Limb (tissue), 2 donors: ENCODE measurements at regions not wholly inside any gene's neighbourhood (a gene's known extent, or its start where the extent isn't known, plus 50 kb on each side); places are given as distances from the start of the nearest gene placed in this dataset.
"Not testable (repeated sequence)": the region's sequence is repeated elsewhere in the genome, so short reads cannot be mapped to it uniquely, and the experiment has no call there.

Source experiments
- DNase-seq, 2 donors: peaks; one replicate each; pipeline ENCODE4 v3.0.0-alpha.2; 2016; ENCODE audit errors: extremely low spot score in 2 of 2

GRCh38 chr5:166860426-166860825, 1431.0 kb upstream of the WWC1 start:
- DNase-seq, result no peak

GRCh38 chr5:166862581-166862980, 1428.9 kb upstream of the WWC1 start:
- DNase-seq, result no peak

GRCh38 chr5:166865206-166865605, 1426.2 kb upstream of the WWC1 start:
- DNase-seq, result no peak

- no peak for DNase-seq
Measured at GRCh38 chr5:166880456-166880855, 1411.0 kb upstream of the WWC1 start.

- no peak for DNase-seq
Measured at GRCh38 chr5:166881802-166882201, 1409.6 kb upstream of the WWC1 start.

- no peak for DNase-seq
Measured at GRCh38 chr5:166883016-166883415, 1408.4 kb upstream of the WWC1 start.

- no peak for DNase-seq
Measured at GRCh38 chr5:166898166-166898565, 1393.3 kb upstream of the WWC1 start.

GRCh38 chr5:166899343-166899742, 1392.1 kb upstream of the WWC1 start:
- DNase-seq, result no peak

GRCh38 chr5:166904571-166904970, 1386.9 kb upstream of the WWC1 start:
- no peak for DNase-seq

GRCh38 chr5:166906991-166907713, 1384.3 kb upstream of the WWC1 start:
- DNase-seq, result no peak

- no peak for DNase-seq
Measured at GRCh38 chr5:166909040-166909439, 1382.4 kb upstream of the WWC1 start.

- no peak for DNase-seq
Measured at GRCh38 chr5:166909926-166910325, 1381.5 kb upstream of the WWC1 start.

- no peak for DNase-seq
Measured at GRCh38 chr5:166910995-166911394, 1380.5 kb upstream of the WWC1 start.

- no peak for DNase-seq
Measured at GRCh38 chr5:166916021-166916420, 1375.4 kb upstream of the WWC1 start.

GRCh38 chr5:166926138-166926537, 1365.3 kb upstream of the WWC1 start:
- DNase-seq, result no peak

- DNase-seq, result not testable (repeated sequence)
Measured at GRCh38 chr5:166926806-166927475, 1364.5 kb upstream of the WWC1 start.

- no peak for DNase-seq
Measured at GRCh38 chr5:166936351-166936750, 1355.1 kb upstream of the WWC1 start.

- no peak for DNase-seq
Measured at GRCh38 chr5:166938071-166938470, 1353.4 kb upstream of the WWC1 start.

- DNase-seq, result no peak
Measured at GRCh38 chr5:166942948-166943347, 1348.5 kb upstream of the WWC1 start.

- DNase-seq, result no peak
Measured at GRCh38 chr5:166947045-166947444, 1344.4 kb upstream of the WWC1 start.

- DNase-seq, result no peak
Measured at GRCh38 chr5:166948679-166949078, 1342.8 kb upstream of the WWC1 start.

- DNase-seq, result no peak
Measured at GRCh38 chr5:166952048-166952447, 1339.4 kb upstream of the WWC1 start.

GRCh38 chr5:166957782-166958181, 1333.7 kb upstream of the WWC1 start:
- no peak for DNase-seq
